CD8-positive, alpha-beta memory T cell (primary cell): ENCODE measurements at regions not wholly inside any gene's neighbourhood (a gene's known extent, or its start where the extent isn't known, plus 50 kb on each side); places are given as distances from the start of the nearest gene placed in this dataset.
A peak's percentile ranks its signal among the peaks of the same experiment; 100 is the strongest.

Source experiments
- CTCF ChIA-PET: fragments of 350-600 bp; sonication (Branson Sonifier 250); formaldehyde crosslinking; loops from one replicate; lab custom pipeline; 2021; ENCODE audit warnings: antibody characterized with exemption; lab: Charles Lee
- POLR2A ChIA-PET: fragments of 350-600 bp; sonication (Branson Sonifier 250); formaldehyde crosslinking; loops from one replicate; lab custom pipeline; 2021; ENCODE audit warnings: antibody characterized with exemption; lab: Charles Lee
- DNase-seq, 5 donors: peaks; one replicate each; pipeline versions ENCODE4 v3.0.0 to v3.0.0-alpha.2; 2020 to 2022; ENCODE audit warnings: mixed read lengths in 1 of 5
- H3K27ac ChIP-seq: one replicate; pipeline ENCODE4 v1.7.0; 2013; ENCODE audit warnings: low read depth, mild to moderate bottlenecking, low read length, moderate library complexity
- H3K27me3 ChIP-seq: 2 replicates; pipeline ENCODE4 v1.7.0; 2013; ENCODE audit warnings: low read length, mild to moderate bottlenecking; ENCODE audit not compliant: insufficient read depth, poor library complexity, severe bottlenecking
- H3K36me3 ChIP-seq: 2 replicates; pipeline ENCODE4 v1.7.0; 2013; ENCODE audit warnings: mild to moderate bottlenecking, low read length, moderate library complexity; ENCODE audit not compliant: insufficient read depth
- H3K4me1 ChIP-seq: 2 replicates; pipeline ENCODE4 v1.7.0; 2013; ENCODE audit warnings: mild to moderate bottlenecking, low read length, moderate library complexity; ENCODE audit not compliant: insufficient read depth
- H3K4me3 ChIP-seq: 2 replicates; pipeline ENCODE4 v1.7.0; 2013; ENCODE audit warnings: mild to moderate bottlenecking, low read length
- H3K9me3 ChIP-seq: 2 replicates; pipeline ENCODE4 v1.7.0; 2013; ENCODE audit warnings: mild to moderate bottlenecking, low read length
- H3K27ac Mint-ChIP-seq, 8 donors: one replicate each; pipeline ENCODE4 v1.8.0; 2020 to 2021; ENCODE audit warnings: mixed read lengths in 8 of 8, mild to moderate bottlenecking in 6 of 8, inconsistent platforms in 3 of 8, moderate library complexity in 3 of 8
- H3K27me3 Mint-ChIP-seq, 2 donors: one replicate each; pipeline ENCODE4 v1.8.0; 2020 to 2021; ENCODE audit warnings: mixed read lengths in 2 of 2, mild to moderate bottlenecking in 1 of 2, moderate library complexity in 1 of 2
- H3K36me3 Mint-ChIP-seq, 3 donors: one replicate each; pipeline ENCODE4 v1.8.0; 2020 to 2021; ENCODE audit warnings: mixed read lengths in 3 of 3, inconsistent platforms in 1 of 3, mild to moderate bottlenecking in 1 of 3
- H3K4me1 Mint-ChIP-seq, 3 donors: one replicate each; pipeline ENCODE4 v1.8.0; 2020 to 2021; ENCODE audit warnings: mixed read lengths in 3 of 3, inconsistent platforms in 1 of 3, mild to moderate bottlenecking in 1 of 3
- H3K4me3 Mint-ChIP-seq, 7 donors: one replicate each; pipeline ENCODE4 v1.8.0; 2020 to 2021; ENCODE audit warnings: mixed read lengths in 7 of 7, mild to moderate bottlenecking in 6 of 7, moderate library complexity in 4 of 7, inconsistent platforms in 2 of 7
- H3K9me3 Mint-ChIP-seq, 5 donors: one replicate each; pipeline ENCODE4 v1.8.0; 2020 to 2022; ENCODE audit warnings: mixed read lengths in 5 of 5, mild to moderate bottlenecking in 3 of 5, moderate library complexity in 2 of 5, inconsistent platforms in 1 of 5

- no peak overlapping the region for H3K27ac Mint-ChIP-seq
- Histone ChIP-seq H3K27ac (no peak overlapping the region), H3K9me3 (no peaks in the 10 kb centered on the region), H3K36me3 (no peaks in the 10 kb centered on the region), H3K4me3 (no peak overlapping the region), H3K27me3 (no peaks in the 10 kb centered on the region), H3K4me1 (no peaks in the 10 kb centered on the region)
- no peak overlapping the region for H3K4me3 Mint-ChIP-seq
- no peaks in the 10 kb centered on the region for H3K4me1 Mint-ChIP-seq
- CTCF ChIA-PET, result no interaction called here
- peaks cover 0 to 8% of the 10 kb centered on the region in 2 donors for H3K27me3 Mint-ChIP-seq
- POLR2A ChIA-PET, result no interaction called here
- H3K36me3 Mint-ChIP-seq, result peaks cover 0 to 1% (median 0%) of the 10 kb centered on the region in 3 donors
- DNase-seq, result no peak
- H3K9me3 Mint-ChIP-seq, result no peaks in the 10 kb centered on the region
Measured at GRCh38 chr10:43869669-43870322, 221.1 kb upstream of the ZNF32 start.

- Histone ChIP-seq H3K9me3 (no peaks in the 10 kb centered on the region), H3K36me3 (no peaks in the 10 kb centered on the region), H3K27me3 (no peaks in the 10 kb centered on the region), H3K4me3 (no peak overlapping the region), H3K27ac (no peak overlapping the region), H3K4me1 (no peaks in the 10 kb centered on the region)
- Mint-ChIP-seq H3K4me1 (no peaks in the 10 kb centered on the region), H3K9me3 (no peaks in the 10 kb centered on the region), H3K4me3 (no peak overlapping the region), H3K27ac (peak overlapping the region in 1 of 8 donors; percentile 59), H3K36me3 (peaks cover 0 to 1% (median 0%) of the 10 kb centered on the region in 3 donors), H3K27me3 (peaks cover 0 to 4% of the 10 kb centered on the region in 2 donors)
- no peak for DNase-seq
- POLR2A ChIA-PET, result no interaction called here
- CTCF ChIA-PET, result no interaction called here
Measured at GRCh38 chr10:43868952-43869351, 220.3 kb upstream of the ZNF32 start.

GRCh38 chr10:43867667-43868565 lies 219.2 kb upstream of the ZNF32 start:
- Mint-ChIP-seq H3K27ac (no peak overlapping the region), H3K27me3 (peaks cover 0 to 4% of the 10 kb centered on the region in 2 donors), H3K36me3 (peaks cover 0 to 1% (median 0%) of the 10 kb centered on the region in 3 donors), H3K9me3 (no peaks in the 10 kb centered on the region), H3K4me3 (no peak overlapping the region), H3K4me1 (no peaks in the 10 kb centered on the region)
- no peaks in the 10 kb centered on the region for H3K36me3 ChIP-seq
- no peaks in the 10 kb centered on the region for H3K9me3 ChIP-seq
- H3K27ac ChIP-seq, result no peak overlapping the region
- no peak overlapping the region for H3K4me3 ChIP-seq
- no peaks in the 10 kb centered on the region for H3K4me1 ChIP-seq
- no peak for DNase-seq
- POLR2A ChIA-PET, result no interaction called here
- no peaks in the 10 kb centered on the region for H3K27me3 ChIP-seq
- CTCF ChIA-PET, result no interaction called here

GRCh38 chr10:43867113-43867512 lies 218.4 kb upstream of the ZNF32 start:
- Mint-ChIP-seq H3K27ac (no peak overlapping the region), H3K4me1 (no peaks in the 10 kb centered on the region), H3K27me3 (peaks cover 0 to 4% of the 10 kb centered on the region in 2 donors), H3K9me3 (no peaks in the 10 kb centered on the region), H3K36me3 (peaks cover 0 to 1% (median 0%) of the 10 kb centered on the region in 3 donors), H3K4me3 (no peak overlapping the region)
- Histone ChIP-seq H3K9me3 (no peaks in the 10 kb centered on the region), H3K27me3 (no peaks in the 10 kb centered on the region), H3K4me3 (no peak overlapping the region), H3K27ac (no peak overlapping the region), H3K4me1 (no peaks in the 10 kb centered on the region), H3K36me3 (no peaks in the 10 kb centered on the region)
- POLR2A ChIA-PET, result no interaction called here
- CTCF ChIA-PET, result no interaction called here
- DNase-seq, result no peak

GRCh38 chr10:43866712-43867111 lies 218.0 kb upstream of the ZNF32 start:
- Histone ChIP-seq H3K27me3 (no peaks in the 10 kb centered on the region), H3K4me1 (no peaks in the 10 kb centered on the region), H3K4me3 (no peak overlapping the region), H3K9me3 (no peaks in the 10 kb centered on the region), H3K27ac (no peak overlapping the region), H3K36me3 (no peaks in the 10 kb centered on the region)
- DNase-seq, result no peak
- ChIA-PET POLR2A (no interaction called here), CTCF (interaction anchor here (1.0 kb wide), 1 partner anchor 9 kb away, joined by 3 read pairs; no protein-coding TSS in a partner anchor)
- no peak overlapping the region for H3K27ac Mint-ChIP-seq
- H3K36me3 Mint-ChIP-seq, result peaks cover 0 to 1% (median 0%) of the 10 kb centered on the region in 3 donors
- peaks cover 0 to 4% of the 10 kb centered on the region in 2 donors for H3K27me3 Mint-ChIP-seq
- no peak overlapping the region for H3K4me3 Mint-ChIP-seq
- H3K4me1 Mint-ChIP-seq, result no peaks in the 10 kb centered on the region
- H3K9me3 Mint-ChIP-seq, result no peaks in the 10 kb centered on the region

- Histone ChIP-seq H3K9me3 (no peaks in the 10 kb centered on the region), H3K4me1 (no peaks in the 10 kb centered on the region), H3K27me3 (no peaks in the 10 kb centered on the region), H3K27ac (no peak overlapping the region), H3K4me3 (no peak overlapping the region), H3K36me3 (no peaks in the 10 kb centered on the region)
- Mint-ChIP-seq H3K36me3 (peaks cover 0 to 1% (median 0%) of the 10 kb centered on the region in 3 donors), H3K27ac (no peak overlapping the region), H3K4me3 (no peak overlapping the region), H3K4me1 (no peaks in the 10 kb centered on the region), H3K27me3 (peaks cover 0 to 4% of the 10 kb centered on the region in 2 donors), H3K9me3 (no peaks in the 10 kb centered on the region)
- POLR2A ChIA-PET, result no interaction called here
- no peak for DNase-seq
- CTCF ChIA-PET, result interaction anchor here (1.0 kb wide), 1 partner anchor 8 kb away, joined by 3 read pairs; no protein-coding TSS in a partner anchor
Measured at GRCh38 chr10:43865265-43866135, 216.8 kb upstream of the ZNF32 start.

- Histone ChIP-seq H3K9me3 (no peaks in the 10 kb centered on the region), H3K27me3 (no peaks in the 10 kb centered on the region), H3K4me1 (no peaks in the 10 kb centered on the region), H3K27ac (no peak overlapping the region), H3K36me3 (no peaks in the 10 kb centered on the region), H3K4me3 (no peak overlapping the region)
- Mint-ChIP-seq H3K9me3 (no peaks in the 10 kb centered on the region), H3K27ac (no peak overlapping the region), H3K27me3 (peaks cover 0 to 4% of the 10 kb centered on the region in 2 donors), H3K4me1 (no peaks in the 10 kb centered on the region), H3K4me3 (no peak overlapping the region), H3K36me3 (peaks cover 0 to 1% (median 0%) of the 10 kb centered on the region in 3 donors)
- ChIA-PET POLR2A (no interaction called here), CTCF (no interaction called here)
- no peak for DNase-seq
Measured at GRCh38 chr10:43864656-43865055, 216.0 kb upstream of the ZNF32 start.
